GM12874 (cell line): ENCODE measurements at regions not wholly inside any gene's neighbourhood (a gene's known extent, or its start where the extent isn't known, plus 50 kb on each side); places are given as distances from the start of the nearest gene placed in this dataset.

Experiments
- CTCF ChIP-seq: IDR thresholded peaks from 2 replicates; pipeline ENCODE4 v1.5.1; 2011; ENCODE audit warnings: low read depth, mild to moderate bottlenecking, control low read depth, low read length, moderate library complexity; ENCODE audit not compliant: insufficient read depth

GRCh38 chr3:30069056-30069455 lies 537.3 kb upstream of the TGFBR2 start:
- no peak for TF ChIP-seq CTCF

DNA sequence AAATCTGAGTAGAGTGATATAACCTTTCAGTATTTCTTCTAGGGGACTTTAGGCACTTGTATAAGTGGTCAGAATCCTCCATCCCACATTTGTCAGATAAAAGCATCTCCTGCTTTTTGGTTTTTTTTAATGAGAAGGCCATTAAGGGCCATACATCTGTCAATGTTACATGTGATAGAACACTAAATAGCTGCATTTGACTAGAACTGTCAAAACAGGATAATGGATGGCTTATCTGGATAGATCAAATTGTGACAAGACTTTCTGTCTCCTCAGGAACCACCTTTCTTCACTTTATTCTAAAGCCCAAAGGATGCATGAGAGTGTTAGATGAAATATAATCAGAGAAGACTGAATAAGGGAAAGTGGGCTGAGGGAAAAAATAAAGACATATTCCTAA lies 533.4 kb upstream of the TGFBR2 start:
- no peak for TF ChIP-seq CTCF

GRCh38 chr3:30073622-30074021 lies 532.8 kb upstream of the TGFBR2 start:
- TF ChIP-seq CTCF = no peak

GRCh38 chr3:30075514-30075913 lies 530.9 kb upstream of the TGFBR2 start:
- TF ChIP-seq CTCF = no peak

GRCh38 chr3:30076899-30077298 lies 529.5 kb upstream of the TGFBR2 start:
- TF ChIP-seq CTCF = no peak

- no peak for TF ChIP-seq CTCF
Measured at GRCh38 chr3:30077746-30078145, 528.7 kb upstream of the TGFBR2 start.

GRCh38 chr3:30078736-30079135 lies 527.7 kb upstream of the TGFBR2 start:
- TF ChIP-seq CTCF = no peak

- TF ChIP-seq CTCF = no peak
Measured at GRCh38 chr3:30081904-30082303, 524.5 kb upstream of the TGFBR2 start.
